ENCODE measurements at regions not wholly inside any gene's neighbourhood (a gene's known extent, or its start where the extent isn't known, plus 50 kb on each side); places are given as distances from the start of the nearest gene placed in this dataset.

GRCh38 chr10:62491597-62491996, 117.4 kb downstream of the ZNF365 start:
- Mint-ChIP-seq H3K4me3 (no peak overlapping the region), H3K27ac (no peak overlapping the region), H3K9me3 (ENCODE audit: insufficient read depth) (no peaks in the 10 kb centered on the region), H3K27me3 (no peaks in the 10 kb centered on the region), H3K4me1 (peaks cover 26% of the 10 kb centered on the region)
- DNase-seq, result no peak
- Histone ChIP-seq H3K79me2 (ENCODE audit: control insufficient read depth, insufficient read depth, low read length) (no peaks in the 10 kb centered on the region), H4K20me1 (ENCODE audit: control insufficient read depth, insufficient read depth, low read length, poor library complexity, severe bottlenecking) (no peaks in the 10 kb centered on the region), H3K36me3 (replicated peaks in 1 of 2; ENCODE audit: control extremely low read depth in 1 of 2, control insufficient read depth in 1 of 2, extremely low read depth in 1 of 2, insufficient read depth in 2 of 2, low read length in 1 of 2) (no peaks in the 10 kb centered on the region), H3K9ac (ENCODE audit: low read length) (no peak overlapping the region), H3K4me1 (ENCODE audit: control insufficient read depth in 2 of 2, insufficient read depth in 2 of 2, low read length in 2 of 2) (peaks cover 9 to 11% of the 10 kb centered on the region in 2 donors), H3K4me2 (replicated peaks; ENCODE audit: low read depth, low read length, poor library complexity, severe bottlenecking) (no peak overlapping the region), H3K27me3 (replicated peaks in 1 of 4; ENCODE audit: control extremely low read depth in 1 of 4, control insufficient read depth in 3 of 4, insufficient read depth in 4 of 4, low read length in 3 of 4) (no peaks in the 10 kb centered on the region), H3K27ac (ENCODE audit: low read length in 2 of 2) (no peak overlapping the region), H3K4me3 (ENCODE audit: control extremely low read depth in 1 of 5, extremely low read depth in 1 of 5, insufficient read depth in 1 of 5, low read depth in 2 of 5, low read length in 4 of 5) (no peak overlapping the region), H3K9me3 (ENCODE audit: control extremely low read depth in 1 of 3, control insufficient read depth in 2 of 3, insufficient read depth in 1 of 3, low read length in 2 of 3) (no peaks in the 10 kb centered on the region), H2AFZ (ENCODE audit: insufficient read depth, low read depth, low read length, poor library complexity, severe bottlenecking) (no peak overlapping the region)
- intact Hi-C loops (cut with micrococcal nuclease), result loop anchor here (5.0 kb wide), 1 partner anchor 34 kb away; no protein-coding TSS in a partner anchor
- no peak for TF ChIP-seq EZH2 (IDR thresholded peaks at IDR 0.05; ENCODE audit: borderline replicate concordance, insufficient read depth, low read depth, low read length, poor library complexity, severe bottlenecking)
- TF ChIP-seq CTCF (IDR thresholded peaks at IDR 0.05), result no peak
- no peak for ATAC-seq (ENCODE audit: low read depth)
- POLR2A ChIA-PET, result interaction anchor here (0.6 to 0.8 kb wide), 2 partner anchors 54 to 589 kb away, joined by 3 read pairs; no protein-coding TSS in a partner anchor
- CTCF ChIA-PET, result interaction anchor here (0.6 to 5.6 kb wide), 39 partner anchors 10 to 1228 kb away, joined by 3 to 69 read pairs (median 5); partner anchors contain the start of gene EGR2

- H3K27me3 ChIP-seq (replicated peaks in 1 of 4; ENCODE audit: control extremely low read depth in 1 of 4, control insufficient read depth in 3 of 4, insufficient read depth in 4 of 4, low read length in 3 of 4), result no peaks in the 10 kb centered on the region
- H4K20me1 ChIP-seq (ENCODE audit: control insufficient read depth, insufficient read depth, low read length, poor library complexity, severe bottlenecking), result no peaks in the 10 kb centered on the region
- H2AFZ ChIP-seq (ENCODE audit: insufficient read depth, low read depth, low read length, poor library complexity, severe bottlenecking), result peak overlapping the region; percentile 18
- peak; percentile 53 for ATAC-seq (ENCODE audit: low read depth)
- H3K27ac ChIP-seq (ENCODE audit: low read length in 2 of 2), result no peak overlapping the region
- peak; percentile 65 for DNase-seq
- H3K79me2 ChIP-seq (ENCODE audit: control insufficient read depth, insufficient read depth, low read length), result no peaks in the 10 kb centered on the region
- H3K4me2 ChIP-seq (replicated peaks; ENCODE audit: low read depth, low read length, poor library complexity, severe bottlenecking), result no peak overlapping the region
- Mint-ChIP-seq H3K27me3 (no peaks in the 10 kb centered on the region), H3K4me1 (peaks cover 26% of the 10 kb centered on the region), H3K4me3 (no peak overlapping the region), H3K9me3 (ENCODE audit: insufficient read depth) (no peaks in the 10 kb centered on the region), H3K27ac (no peak overlapping the region)
- ChIA-PET CTCF (interaction anchor here (0.6 to 5.6 kb wide), 41 partner anchors 11 to 1228 kb away, joined by 3 to 69 read pairs (median 5); partner anchors contain the start of gene EGR2), POLR2A (interaction anchor here (0.5 to 0.8 kb wide), 3 partner anchors 39 to 590 kb away, joined by 3 read pairs; no protein-coding TSS in a partner anchor)
- H3K4me1 ChIP-seq (ENCODE audit: control insufficient read depth in 2 of 2, insufficient read depth in 2 of 2, low read length in 2 of 2), result peaks cover 9 to 11% of the 10 kb centered on the region in 2 donors
- no peaks in the 10 kb centered on the region for H3K9me3 ChIP-seq (ENCODE audit: control extremely low read depth in 1 of 3, control insufficient read depth in 2 of 3, insufficient read depth in 1 of 3, low read length in 2 of 3)
- no peak overlapping the region for H3K4me3 ChIP-seq (ENCODE audit: control extremely low read depth in 1 of 5, extremely low read depth in 1 of 5, insufficient read depth in 1 of 5, low read depth in 2 of 5, low read length in 4 of 5)
- peak; percentile 85 for TF ChIP-seq CTCF (IDR thresholded peaks at IDR 0.05)
- TF ChIP-seq EZH2 (IDR thresholded peaks at IDR 0.05; ENCODE audit: borderline replicate concordance, insufficient read depth, low read depth, low read length, poor library complexity, severe bottlenecking), result no peak
- H3K36me3 ChIP-seq (replicated peaks in 1 of 2; ENCODE audit: control extremely low read depth in 1 of 2, control insufficient read depth in 1 of 2, extremely low read depth in 1 of 2, insufficient read depth in 2 of 2, low read length in 1 of 2), result no peaks in the 10 kb centered on the region
- intact Hi-C loops (cut with micrococcal nuclease), result loop anchor here (1.0 to 5.0 kb wide), 8 partner anchors 35 to 666 kb away; no protein-coding TSS in a partner anchor
- no peak overlapping the region for H3K9ac ChIP-seq (ENCODE audit: low read length)
- 29% methylated on average over 2 of the region's 5 CpGs for WGBS (ENCODE audit: insufficient coverage)
Measured at GRCh38 chr10:62492012-62492869, 118.1 kb downstream of the ZNF365 start.
